Astrocyte (in vitro differentiated cells and primary cell): ENCODE measurements at regions not wholly inside any gene's neighbourhood (a gene's known extent, or its start where the extent isn't known, plus 50 kb on each side); places are given as distances from the start of the nearest gene placed in this dataset.

ENCODE experiments used
- DNase-seq: peaks from one replicate; pipeline ENCODE4 v3.0.0-alpha.2; 2010; ENCODE audit warnings: low read depth
- FAIRE-seq: peaks from 2 replicates; lab custom pipeline; 2011; peaks lifted over from hg19 to GRCh38; lab: Jason Lieb, UNC
- H2AFZ ChIP-seq: 2 replicates; pipeline ENCODE4 v1.6.0; 2012; ENCODE audit warnings: low read depth, low read length, inconsistent platforms
- H3K27ac ChIP-seq: 2 replicates; pipeline ENCODE4 v1.5.1; 2011; ENCODE audit warnings: low read depth, low read length, inconsistent platforms
- H3K27me3 ChIP-seq: 2 replicates; pipeline ENCODE4 v1.6.0; 2011; ENCODE audit warnings: low read length, inconsistent platforms; ENCODE audit not compliant: insufficient read depth
- H3K36me3 ChIP-seq: 2 replicates; pipeline ENCODE4 v1.5.1; 2011; ENCODE audit warnings: low read length, inconsistent platforms; ENCODE audit not compliant: insufficient read depth
- H3K4me1 ChIP-seq: 2 replicates; pipeline ENCODE4 v1.5.1; 2011; ENCODE audit warnings: low read length, inconsistent platforms; ENCODE audit not compliant: insufficient read depth
- H3K4me2 ChIP-seq: 2 replicates; pipeline ENCODE4 v1.6.0; 2012; ENCODE audit warnings: low read length, inconsistent platforms
- H3K4me3 ChIP-seq: 2 replicates; pipeline ENCODE4 v1.5.1; 2011; ENCODE audit warnings: low read depth, mild to moderate bottlenecking, low read length, inconsistent platforms; ENCODE audit not compliant: insufficient read depth
- H3K79me2 ChIP-seq: 2 replicates; pipeline ENCODE4 v1.6.0; 2012; ENCODE audit warnings: mild to moderate bottlenecking, low read length, inconsistent platforms; ENCODE audit not compliant: insufficient read depth
- H3K9ac ChIP-seq: 2 replicates; pipeline ENCODE4 v1.6.0; 2012; ENCODE audit warnings: mild to moderate bottlenecking, low read length, inconsistent platforms
- H3K9me3 ChIP-seq: 2 replicates; pipeline ENCODE4 v1.5.1; 2012; ENCODE audit warnings: low read depth, mild to moderate bottlenecking, low read length, inconsistent platforms; ENCODE audit not compliant: insufficient read depth
- H4K20me1 ChIP-seq: 2 replicates; pipeline ENCODE4 v1.6.0; 2012; ENCODE audit warnings: low read length, inconsistent platforms; ENCODE audit not compliant: insufficient read depth
- H3K27ac Mint-ChIP-seq: one replicate; pipeline ENCODE4 v1.8.0; 2021; ENCODE audit warnings: mild to moderate bottlenecking, mixed read lengths; ENCODE audit not compliant: unreplicated experiment
- H3K27me3 Mint-ChIP-seq: one replicate; pipeline ENCODE4 v1.8.0; 2021; ENCODE audit warnings: low read depth, mixed read lengths; ENCODE audit not compliant: unreplicated experiment
- H3K36me3 Mint-ChIP-seq: one replicate; pipeline ENCODE4 v1.8.0; 2021; ENCODE audit warnings: low read depth, mixed read lengths; ENCODE audit not compliant: unreplicated experiment
- H3K4me1 Mint-ChIP-seq: one replicate; pipeline ENCODE4 v1.8.0; 2021; ENCODE audit warnings: low read depth, mixed read lengths; ENCODE audit not compliant: unreplicated experiment
- H3K4me3 Mint-ChIP-seq: one replicate; pipeline ENCODE4 v1.8.0; 2021; ENCODE audit warnings: mild to moderate bottlenecking, moderate library complexity, mixed read lengths; ENCODE audit not compliant: unreplicated experiment
- H3K9me3 Mint-ChIP-seq: one replicate; pipeline ENCODE4 v1.8.0; 2021; ENCODE audit warnings: mild to moderate bottlenecking, mixed read lengths; ENCODE audit not compliant: unreplicated experiment
- EZH2 ChIP-seq: IDR thresholded peaks from 2 replicates; pipeline ENCODE4 v1.6.1; 2012; ENCODE audit warnings: mild to moderate bottlenecking, low read length, inconsistent platforms; ENCODE audit not compliant: insufficient read depth
- TF ChIP-seq, protein P1 (sequence below): IDR thresholded peaks from 2 replicates; pipeline ENCODE4 v1.5.1; 2011; ENCODE audit warnings: low read depth, mild to moderate bottlenecking, inconsistent platforms, low read length, moderate library complexity; ENCODE audit not compliant: insufficient read depth

DNA sequence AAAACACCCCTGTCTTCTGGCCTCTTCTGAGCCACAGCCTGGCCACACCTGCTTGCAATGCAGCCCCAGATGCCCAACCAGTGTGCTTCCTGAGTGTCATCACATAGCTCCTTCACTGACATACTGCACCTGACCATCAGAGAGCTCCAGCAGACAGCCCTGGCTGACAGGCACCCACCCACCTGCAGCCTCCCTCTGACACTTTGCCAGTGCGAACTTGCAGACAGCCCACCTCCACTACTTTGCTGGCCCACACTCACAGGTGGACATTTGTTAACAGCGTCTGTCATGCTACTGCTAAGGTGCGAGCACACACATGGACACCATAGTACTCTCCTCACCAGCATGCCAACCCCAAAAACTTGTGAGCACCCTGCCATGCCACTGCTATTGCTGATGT lies 740.1 kb downstream of the DNAJB9 start:
- H3K27ac ChIP-seq: no peak overlapping the region
- peaks cover 6% of the 10 kb centered on the region for H3K9me3 ChIP-seq
- no peak for FAIRE-seq
- no peaks in the 10 kb centered on the region for H4K20me1 ChIP-seq
- no peak overlapping the region for H3K4me3 Mint-ChIP-seq
- H2AFZ ChIP-seq: no peak overlapping the region
- no peak overlapping the region for H3K9ac ChIP-seq
- no peaks in the 10 kb centered on the region for H3K36me3 Mint-ChIP-seq
- no peaks in the 10 kb centered on the region for H3K27me3 Mint-ChIP-seq
- no peaks in the 10 kb centered on the region for H3K4me1 ChIP-seq
- no peaks in the 10 kb centered on the region for H3K27me3 ChIP-seq
- H3K27ac Mint-ChIP-seq: no peak overlapping the region
- no peak overlapping the region for H3K4me2 ChIP-seq
- TF ChIP-seq, protein P1, sequence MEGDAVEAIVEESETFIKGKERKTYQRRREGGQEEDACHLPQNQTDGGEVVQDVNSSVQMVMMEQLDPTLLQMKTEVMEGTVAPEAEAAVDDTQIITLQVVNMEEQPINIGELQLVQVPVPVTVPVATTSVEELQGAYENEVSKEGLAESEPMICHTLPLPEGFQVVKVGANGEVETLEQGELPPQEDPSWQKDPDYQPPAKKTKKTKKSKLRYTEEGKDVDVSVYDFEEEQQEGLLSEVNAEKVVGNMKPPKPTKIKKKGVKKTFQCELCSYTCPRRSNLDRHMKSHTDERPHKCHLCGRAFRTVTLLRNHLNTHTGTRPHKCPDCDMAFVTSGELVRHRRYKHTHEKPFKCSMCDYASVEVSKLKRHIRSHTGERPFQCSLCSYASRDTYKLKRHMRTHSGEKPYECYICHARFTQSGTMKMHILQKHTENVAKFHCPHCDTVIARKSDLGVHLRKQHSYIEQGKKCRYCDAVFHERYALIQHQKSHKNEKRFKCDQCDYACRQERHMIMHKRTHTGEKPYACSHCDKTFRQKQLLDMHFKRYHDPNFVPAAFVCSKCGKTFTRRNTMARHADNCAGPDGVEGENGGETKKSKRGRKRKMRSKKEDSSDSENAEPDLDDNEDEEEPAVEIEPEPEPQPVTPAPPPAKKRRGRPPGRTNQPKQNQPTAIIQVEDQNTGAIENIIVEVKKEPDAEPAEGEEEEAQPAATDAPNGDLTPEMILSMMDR: no peak
- TF ChIP-seq EZH2: no peak
- H3K79me2 ChIP-seq: no peaks in the 10 kb centered on the region
- no peaks in the 10 kb centered on the region for H3K36me3 ChIP-seq
- H3K4me3 ChIP-seq: no peak overlapping the region
- peaks cover 2% of the 10 kb centered on the region for H3K9me3 Mint-ChIP-seq
- H3K4me1 Mint-ChIP-seq: no peaks in the 10 kb centered on the region
- no peak for DNase-seq

DNA sequence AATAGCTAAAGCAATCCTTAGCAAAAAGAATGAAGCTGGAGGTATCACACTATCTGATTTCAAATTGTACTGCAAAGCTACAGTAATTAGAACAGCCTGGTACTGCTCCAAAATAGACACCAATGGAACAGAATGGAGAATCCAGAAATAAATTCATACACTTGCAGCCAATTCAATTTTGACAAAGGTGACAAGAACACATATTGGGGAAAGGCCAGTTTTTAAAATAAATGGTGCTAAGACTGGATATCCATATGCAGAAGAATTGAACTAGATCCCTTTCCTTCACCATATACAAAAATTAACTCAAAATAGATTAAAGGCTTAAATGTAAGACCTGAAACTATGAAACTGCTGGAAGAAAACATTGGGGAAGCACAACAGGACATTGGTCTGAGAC lies 748.5 kb downstream of the DNAJB9 start:
- DNase-seq (no peak), FAIRE-seq (no peak)
- H3K36me3 ChIP-seq: no peaks in the 10 kb centered on the region
- H2AFZ ChIP-seq: no peak overlapping the region
- no peaks in the 10 kb centered on the region for H3K9me3 ChIP-seq
- no peak overlapping the region for H3K4me3 ChIP-seq
- Mint-ChIP-seq H3K27ac (no peak overlapping the region), H3K4me3 (no peak overlapping the region), H3K36me3 (no peaks in the 10 kb centered on the region), H3K9me3 (no peaks in the 10 kb centered on the region), H3K4me1 (no peaks in the 10 kb centered on the region), H3K27me3 (no peaks in the 10 kb centered on the region)
- no peak overlapping the region for H3K27ac ChIP-seq
- no peak overlapping the region for H3K4me2 ChIP-seq
- H3K79me2 ChIP-seq: no peaks in the 10 kb centered on the region
- no peak overlapping the region for H3K9ac ChIP-seq
- H3K4me1 ChIP-seq: no peaks in the 10 kb centered on the region
- H4K20me1 ChIP-seq: no peaks in the 10 kb centered on the region
- H3K27me3 ChIP-seq: no peaks in the 10 kb centered on the region
- TF ChIP-seq, protein P1: no peak
- no peak for TF ChIP-seq EZH2

DNA sequence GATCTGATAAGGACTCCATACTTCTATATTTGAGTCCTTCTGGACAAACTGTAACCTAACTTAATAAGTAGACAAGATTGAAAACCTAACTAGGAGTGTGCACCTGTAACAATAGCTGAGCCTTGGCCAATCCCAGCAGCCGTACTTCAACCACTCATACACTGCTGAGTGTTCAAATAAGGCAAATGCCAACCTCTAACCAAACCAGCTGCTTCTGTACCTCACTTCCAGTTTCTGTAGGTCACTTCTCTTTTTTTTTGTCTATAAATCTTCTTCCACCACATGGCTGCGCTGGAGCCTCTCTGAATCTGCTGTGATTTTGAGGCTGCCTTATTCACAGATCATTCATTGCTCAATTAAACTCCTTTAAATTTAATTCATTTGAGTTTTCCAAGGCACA lies 753.2 kb downstream of the DNAJB9 start:
- no peaks in the 10 kb centered on the region for H3K4me1 ChIP-seq
- H3K4me3 ChIP-seq: no peak overlapping the region

More for the DNA sequence above, 753.2 kb downstream of the DNAJB9 start:
- no peak for FAIRE-seq
- Histone ChIP-seq H3K4me2 (no peak overlapping the region), H3K27ac (no peak overlapping the region), H3K79me2 (no peaks in the 10 kb centered on the region), H2AFZ (no peak overlapping the region), H4K20me1 (no peaks in the 10 kb centered on the region), H3K36me3 (no peaks in the 10 kb centered on the region), H3K9me3 (no peaks in the 10 kb centered on the region), H3K9ac (no peak overlapping the region), H3K27me3 (no peaks in the 10 kb centered on the region)
- Mint-ChIP-seq H3K27me3 (no peaks in the 10 kb centered on the region), H3K27ac (no peak overlapping the region), H3K4me3 (no peak overlapping the region), H3K36me3 (no peaks in the 10 kb centered on the region), H3K9me3 (no peaks in the 10 kb centered on the region), H3K4me1 (no peaks in the 10 kb centered on the region)
- TF ChIP-seq, protein P1: no peak
- TF ChIP-seq EZH2: no peak
- DNase-seq: no peak
